Keratinocyte (primary cell): ENCODE measurements at regions not wholly inside any gene's neighbourhood (a gene's known extent, or its start where the extent isn't known, plus 50 kb on each side); places are given as distances from the start of the nearest gene placed in this dataset.

Source experiments
- DNase-seq: peaks from one replicate; pipeline ENCODE4 v3.0.0-alpha.2; 2011; ENCODE audit warnings: low read depth, missing footprints, low spot score
- FAIRE-seq: peaks from 2 replicates; lab custom pipeline; 2011; peaks lifted over from hg19 to GRCh38; lab: Jason Lieb, UNC
- H2AFZ ChIP-seq: 2 replicates; pipeline ENCODE4 v1.6.0; 2012; ENCODE audit warnings: low read length, control low read depth, inconsistent platforms; ENCODE audit not compliant: control insufficient read depth
- H3K27ac ChIP-seq: 2 replicates; pipeline ENCODE4 v1.5.1; 2011; ENCODE audit warnings: low read length; ENCODE audit not compliant: control insufficient read depth, insufficient read depth
- H3K27me3 ChIP-seq: 3 replicates; pipeline ENCODE4 v1.6.0; 2011; ENCODE audit warnings: low read length; ENCODE audit not compliant: control insufficient read depth, insufficient read depth; ENCODE audit errors: extremely low read depth
- H3K36me3 ChIP-seq, 2 experiments: 2 replicates in 1 of 2; 3 replicates in 1 of 2; pipeline ENCODE4 v1.5.1; 2011; ENCODE audit warnings: low read length in 2 of 2, mild to moderate bottlenecking in 1 of 2; ENCODE audit not compliant: control insufficient read depth in 2 of 2, insufficient read depth in 2 of 2; ENCODE audit errors: extremely low read depth in 1 of 2
- H3K4me1 ChIP-seq: 3 replicates; pipeline ENCODE4 v1.5.1; 2011; ENCODE audit warnings: low read length; ENCODE audit not compliant: control insufficient read depth, insufficient read depth; ENCODE audit errors: extremely low read depth
- H3K4me2 ChIP-seq: 3 replicates; pipeline ENCODE4 v1.6.0; 2011; ENCODE audit warnings: low read depth, low read length; ENCODE audit not compliant: control insufficient read depth, insufficient read depth; ENCODE audit errors: extremely low read depth
- H3K4me3 ChIP-seq, 3 experiments: fragments of 200-600 bp in 1 of 3; sonication (generic) in 1 of 3; 2 replicates in 2 of 3; 3 replicates in 1 of 3; pipeline ENCODE4 v1.5.1; 2011 to 2016; ENCODE audit warnings: low read length in 3 of 3, mild to moderate bottlenecking in 3 of 3, control low read depth in 2 of 3, inconsistent platforms in 1 of 3, low read depth in 1 of 3, mixed read lengths in 1 of 3, mixed run types in 1 of 3, moderate library complexity in 1 of 3; ENCODE audit not compliant: control insufficient read depth in 2 of 3, insufficient read depth in 2 of 3; ENCODE audit errors: extremely low read depth in 1 of 3
- H3K79me2 ChIP-seq: 2 replicates; pipeline ENCODE4 v1.6.0; 2012; ENCODE audit warnings: low read length; ENCODE audit not compliant: control insufficient read depth, insufficient read depth
- H3K9ac ChIP-seq: 3 replicates; pipeline ENCODE4 v1.6.0; 2011; ENCODE audit warnings: low read length; ENCODE audit not compliant: control insufficient read depth, insufficient read depth; ENCODE audit errors: extremely low read depth
- H3K9me1 ChIP-seq: 3 replicates; pipeline ENCODE4 v1.6.0; 2011; ENCODE audit warnings: low read length; ENCODE audit not compliant: control insufficient read depth, insufficient read depth; ENCODE audit errors: extremely low read depth
- H3K9me3 ChIP-seq: 2 replicates; pipeline ENCODE4 v1.5.1; 2012; ENCODE audit warnings: low read depth, low read length; ENCODE audit not compliant: control insufficient read depth
- H4K20me1 ChIP-seq: 3 replicates; pipeline ENCODE4 v1.6.0; 2011; ENCODE audit warnings: low read length; ENCODE audit not compliant: control insufficient read depth, insufficient read depth; ENCODE audit errors: extremely low read depth
- EZH2 ChIP-seq: IDR thresholded peaks from one replicate; pipeline ENCODE4 v1.6.1; 2012; ENCODE audit warnings: inconsistent platforms, mild to moderate bottlenecking, low read length, moderate library complexity
- dilution Hi-C: fragments of 300-500 bp; cut with MboI; formaldehyde crosslinking; loops from one replicate; pipeline ENCODE4 v1.7.0; 2020; ENCODE audit warnings: low sequenced_read_pairs; ENCODE audit not compliant: extremely low pct_ligation_motif_present
- TF ChIP-seq, protein P1 (sequence below), 3 experiments: IDR thresholded peaks in 1 of 3; conservative IDR thresholded peaks in 1 of 3; optimal IDR thresholded peaks in 1 of 3; 2 replicates in 2 of 3; 3 replicates in 1 of 3; pipeline versions ENCODE3 to v1.5.1; 2011; ENCODE audit warnings: low read length in 3 of 3, mild to moderate bottlenecking in 3 of 3, moderate library complexity in 2 of 3, control low read depth in 1 of 3, inconsistent platforms in 1 of 3; ENCODE audit not compliant: insufficient read depth in 2 of 3; ENCODE audit errors: extremely low read depth in 1 of 3

DNA sequence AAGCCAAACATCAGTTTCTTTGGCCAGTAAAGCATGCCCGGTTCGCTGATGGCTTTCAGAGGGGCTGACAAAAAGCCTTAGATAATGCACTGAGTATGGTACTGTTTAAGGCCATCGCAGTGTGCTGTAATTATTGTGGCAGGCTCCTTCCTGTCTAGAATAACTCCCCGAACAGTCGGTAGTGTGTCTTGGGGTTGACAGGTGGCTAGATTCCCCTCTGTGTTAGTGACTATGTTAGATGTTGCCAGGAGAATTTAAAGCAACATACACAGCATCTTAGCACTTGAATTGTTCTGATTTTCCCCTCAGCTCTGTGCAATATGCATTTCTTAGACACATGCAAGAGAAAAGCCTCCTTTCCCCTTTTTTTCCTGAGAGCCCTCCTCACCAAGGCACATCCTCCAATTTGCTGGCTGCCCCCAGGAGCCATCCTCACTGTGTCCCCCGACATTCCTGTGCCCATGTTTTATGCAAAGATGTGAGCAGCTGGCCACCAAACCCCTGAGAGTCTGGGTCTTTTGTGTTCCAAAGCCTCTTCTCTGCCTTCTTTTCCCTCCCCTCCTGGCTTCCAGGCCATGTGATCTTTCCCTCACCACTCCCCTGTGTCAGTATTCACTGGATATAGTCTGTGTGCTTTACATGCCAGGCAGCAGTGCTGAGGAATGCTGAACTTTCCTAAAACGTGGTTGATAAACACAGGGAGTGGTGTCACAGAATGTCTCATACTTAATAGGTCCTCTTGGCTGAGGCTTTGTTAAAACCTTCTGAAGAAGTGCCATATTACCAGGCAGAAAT, 331.5 kb downstream of the HRH4 start:
- Histone ChIP-seq H3K27me3 (no peaks in the 10 kb centered on the region), H2AFZ (no peak overlapping the region), H4K20me1 (no peaks in the 10 kb centered on the region), H3K9ac (no peak overlapping the region), H3K36me3 (no peaks in the 10 kb centered on the region), H3K4me2 (no peak overlapping the region), H3K4me1 (no peaks in the 10 kb centered on the region), H3K4me3 (no peak overlapping the region), H3K79me2 (no peaks in the 10 kb centered on the region), H3K9me3 (no peaks in the 10 kb centered on the region), H3K9me1 (no peaks in the 10 kb centered on the region), H3K27ac (no peak overlapping the region)
- dilution Hi-C loops = no loop called here
- DNase-seq = no peak
- FAIRE-seq = no peak
- TF ChIP-seq, protein P1, sequence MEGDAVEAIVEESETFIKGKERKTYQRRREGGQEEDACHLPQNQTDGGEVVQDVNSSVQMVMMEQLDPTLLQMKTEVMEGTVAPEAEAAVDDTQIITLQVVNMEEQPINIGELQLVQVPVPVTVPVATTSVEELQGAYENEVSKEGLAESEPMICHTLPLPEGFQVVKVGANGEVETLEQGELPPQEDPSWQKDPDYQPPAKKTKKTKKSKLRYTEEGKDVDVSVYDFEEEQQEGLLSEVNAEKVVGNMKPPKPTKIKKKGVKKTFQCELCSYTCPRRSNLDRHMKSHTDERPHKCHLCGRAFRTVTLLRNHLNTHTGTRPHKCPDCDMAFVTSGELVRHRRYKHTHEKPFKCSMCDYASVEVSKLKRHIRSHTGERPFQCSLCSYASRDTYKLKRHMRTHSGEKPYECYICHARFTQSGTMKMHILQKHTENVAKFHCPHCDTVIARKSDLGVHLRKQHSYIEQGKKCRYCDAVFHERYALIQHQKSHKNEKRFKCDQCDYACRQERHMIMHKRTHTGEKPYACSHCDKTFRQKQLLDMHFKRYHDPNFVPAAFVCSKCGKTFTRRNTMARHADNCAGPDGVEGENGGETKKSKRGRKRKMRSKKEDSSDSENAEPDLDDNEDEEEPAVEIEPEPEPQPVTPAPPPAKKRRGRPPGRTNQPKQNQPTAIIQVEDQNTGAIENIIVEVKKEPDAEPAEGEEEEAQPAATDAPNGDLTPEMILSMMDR (optimal IDR thresholded peaks at IDR 0.05 in 1 of 3, IDR thresholded peaks at IDR 0.05 in 1 of 3, conservative IDR thresholded peaks at IDR 0.05 in 1 of 3; ENCODE audit: extremely low read depth in 1 of 3, insufficient read depth in 2 of 3, low read length in 3 of 3) = no peak
- no peak for TF ChIP-seq EZH2

DNA sequence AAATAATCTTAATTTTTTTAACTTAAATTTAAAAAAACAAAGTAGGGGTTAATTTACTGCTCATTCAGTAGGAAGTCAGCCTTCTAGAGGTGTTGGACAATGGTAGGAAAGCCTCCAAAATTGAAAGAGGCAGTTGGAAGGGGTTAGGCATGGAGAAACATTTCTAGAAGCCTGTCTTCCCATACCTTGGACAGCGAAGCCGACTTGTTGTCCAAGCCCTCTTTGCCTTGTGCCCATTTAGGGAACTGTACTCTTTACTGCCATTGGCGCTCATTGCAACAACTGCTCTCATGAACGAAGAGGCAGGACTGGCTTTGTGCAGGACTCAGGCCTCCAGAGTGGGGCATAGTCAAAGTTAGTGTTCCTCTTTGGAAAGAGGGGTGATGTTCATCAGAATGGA, 333.3 kb downstream of the HRH4 start:
- dilution Hi-C loops = no loop called here
- H3K27me3 ChIP-seq = no peaks in the 10 kb centered on the region
- no peaks in the 10 kb centered on the region for H3K9me1 ChIP-seq
- no peak overlapping the region for H3K27ac ChIP-seq
- no peak overlapping the region for H3K4me3 ChIP-seq
- H3K36me3 ChIP-seq = no peaks in the 10 kb centered on the region
- H3K9me3 ChIP-seq = no peaks in the 10 kb centered on the region
- H3K79me2 ChIP-seq = no peaks in the 10 kb centered on the region
- FAIRE-seq = no peak
- no peak overlapping the region for H3K4me2 ChIP-seq
- no peak overlapping the region for H3K9ac ChIP-seq
- no peak for TF ChIP-seq EZH2
- TF ChIP-seq, protein P1 (optimal IDR thresholded peaks at IDR 0.05 in 1 of 3, IDR thresholded peaks at IDR 0.05 in 1 of 3, conservative IDR thresholded peaks at IDR 0.05 in 1 of 3; ENCODE audit: extremely low read depth in 1 of 3, insufficient read depth in 2 of 3, low read length in 3 of 3) = no peak
- H3K4me1 ChIP-seq = no peaks in the 10 kb centered on the region
- DNase-seq = no peak
- no peak overlapping the region for H2AFZ ChIP-seq
- no peaks in the 10 kb centered on the region for H4K20me1 ChIP-seq
